Activated CD4-positive, alpha-beta T cell treated with anti-CD3 and anti-CD28 coated beads, Interleukin-2, amount 50 U/mL, for 48 hours (primary cell): ENCODE measurements at regions not wholly inside any gene's neighbourhood (a gene's known extent, or its start where the extent isn't known, plus 50 kb on each side); places are given as distances from the start of the nearest gene placed in this dataset.

ENCODE experiments used
- DNase-seq, 2 experiments: peaks; one replicate each; pipeline ENCODE4 v3.0.0-alpha.2; 2020

- no peak for DNase-seq
These were observed 545.8 kb upstream of the ALCAM start for GRCh38 chr3:104820959-104821358.

- DNase-seq = no peak
These were observed 541.6 kb upstream of the ALCAM start for GRCh38 chr3:104825116-104825515.

GRCh38 chr3:104831071-104831470 is 535.6 kb upstream of the ALCAM start:
- no peak for DNase-seq

DNA sequence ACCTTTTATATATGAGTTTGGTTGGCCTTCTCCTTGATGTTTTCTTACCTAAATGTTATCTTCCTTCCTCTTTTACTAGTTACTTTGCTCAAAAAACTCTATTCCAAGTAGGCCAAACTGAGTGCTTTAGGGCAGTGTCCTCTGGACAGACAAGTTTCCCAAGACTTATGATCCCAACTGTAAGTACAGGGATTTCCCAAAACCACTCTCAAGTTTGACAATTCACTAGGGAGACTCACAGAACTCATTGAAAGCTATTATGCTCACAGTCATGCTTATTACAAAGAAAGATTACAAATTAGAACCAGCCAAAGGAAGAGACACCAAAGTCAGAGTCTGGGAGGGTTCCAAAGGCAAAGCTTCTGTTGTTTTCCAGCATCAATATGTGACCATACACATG is 534.2 kb upstream of the ALCAM start:
- DNase-seq = no peak

DNA sequence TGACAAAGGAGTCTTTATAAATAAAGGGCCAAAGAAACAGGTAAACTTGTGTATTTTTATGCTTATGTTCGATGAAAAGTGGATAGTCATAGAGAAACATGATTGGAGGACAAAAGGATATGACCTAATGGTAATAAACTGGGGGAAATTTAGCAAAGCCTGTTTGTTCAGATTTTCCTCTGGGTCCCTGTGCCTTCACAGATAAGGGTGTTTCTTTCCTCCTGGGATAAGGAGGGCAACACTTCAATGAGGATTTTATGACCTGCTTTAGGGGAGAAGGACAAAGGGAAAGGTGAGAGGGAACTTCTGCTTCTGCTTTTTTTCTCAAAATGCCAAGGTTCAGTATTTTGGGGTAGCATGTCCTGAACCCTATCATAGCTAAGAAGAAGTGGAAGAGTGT is 531.3 kb upstream of the ALCAM start:
- no peak for DNase-seq

DNA sequence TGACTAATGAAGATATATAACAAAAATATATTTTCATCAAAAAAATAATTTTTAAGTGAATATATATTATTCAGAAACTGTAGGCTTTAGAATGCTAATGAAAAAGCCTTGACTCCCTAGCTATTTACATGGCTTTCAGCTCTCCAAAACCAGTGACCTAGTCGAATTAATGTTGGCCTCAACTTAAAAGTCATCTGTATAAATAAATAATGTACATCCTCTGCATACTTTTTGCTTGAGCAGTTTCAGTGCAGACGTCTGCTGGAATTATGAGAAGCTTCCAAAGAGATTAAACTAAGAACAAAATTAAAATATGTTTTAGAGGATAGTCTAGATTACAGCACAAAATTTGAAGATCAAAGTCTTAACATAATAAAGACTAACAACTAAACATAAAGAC is 520.4 kb upstream of the ALCAM start:
- no peak for DNase-seq

DNA sequence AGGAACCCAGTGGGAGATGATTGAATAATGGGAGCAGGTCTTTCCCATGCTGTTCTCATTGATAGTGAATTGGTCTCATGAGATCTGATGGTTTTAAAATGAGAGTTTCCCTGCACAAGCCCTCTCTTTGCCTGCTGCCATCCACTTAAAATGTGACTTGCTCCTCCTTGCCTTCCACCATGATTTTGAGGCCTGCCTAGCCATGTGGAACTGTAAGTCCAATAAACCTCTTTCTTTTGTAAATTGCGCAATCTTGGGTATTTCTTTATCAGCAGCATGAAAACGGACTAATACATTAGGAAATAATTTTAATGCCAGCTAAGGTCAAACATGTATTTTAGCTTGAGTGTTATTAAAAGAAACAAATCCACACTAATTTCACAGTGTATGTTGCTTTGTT is 517.6 kb upstream of the ALCAM start:
- DNase-seq = no peak

DNA sequence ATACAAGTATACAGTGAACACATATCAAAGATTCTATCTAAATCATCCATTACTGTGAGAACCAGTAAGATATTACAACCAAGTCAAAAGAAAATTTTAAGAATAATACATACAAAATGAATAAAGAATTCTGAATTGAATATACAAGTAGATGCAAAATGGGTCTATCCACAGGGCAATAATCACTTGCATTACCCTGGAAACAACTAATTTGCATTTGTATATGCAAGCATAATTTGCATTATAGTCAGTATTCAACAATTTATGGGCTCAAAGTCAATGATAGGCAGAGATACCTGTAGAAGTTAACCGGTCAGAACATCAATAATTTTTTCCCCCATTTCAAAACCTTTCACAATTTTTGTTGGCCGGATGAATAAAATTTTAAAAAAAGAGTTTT is 512.2 kb upstream of the ALCAM start:
- DNase-seq = no peak

DNA sequence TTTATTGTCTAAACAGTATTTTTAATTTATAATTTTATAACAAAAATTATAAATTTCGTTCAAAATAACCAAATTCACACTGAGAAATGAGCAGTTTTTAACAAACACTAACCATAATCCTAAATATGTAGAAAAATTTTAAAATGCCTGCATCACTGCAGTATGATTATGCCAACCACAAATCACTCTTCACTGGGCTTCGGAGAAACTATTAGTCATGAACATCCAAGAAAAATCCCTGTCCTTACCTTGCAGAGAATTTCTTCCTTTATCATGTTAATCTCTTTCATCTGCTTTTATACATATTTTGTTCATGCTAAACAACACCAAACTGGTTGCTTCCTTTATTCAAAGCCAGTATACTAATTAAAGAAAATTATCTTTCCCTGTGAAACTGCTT is 511.0 kb upstream of the ALCAM start:
- DNase-seq = no peak

DNA sequence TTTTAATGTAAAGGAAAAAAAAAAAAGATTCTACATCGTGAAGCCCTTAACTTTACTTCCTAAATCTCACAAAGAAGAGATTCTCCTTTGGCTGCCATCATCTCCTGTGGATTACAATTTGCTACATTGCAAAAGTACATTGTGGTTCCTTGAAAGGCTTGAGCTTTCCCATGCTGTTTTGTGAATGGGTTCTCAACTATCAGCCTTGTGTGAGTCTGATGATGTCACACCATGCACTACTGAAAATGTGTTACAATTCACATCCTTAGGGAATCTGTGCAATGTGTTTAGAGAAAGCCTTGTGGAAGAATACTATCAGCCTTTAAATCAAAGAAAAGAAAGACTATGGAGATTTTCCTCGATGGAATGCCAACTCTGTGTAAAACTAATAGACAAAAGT is 510.0 kb upstream of the ALCAM start:
- no peak for DNase-seq

- DNase-seq = no peak
These were observed 498.4 kb upstream of the ALCAM start for GRCh38 chr3:104868291-104868690.

GRCh38 chr3:104870276-104870675 is 496.4 kb upstream of the ALCAM start:
- no peak for DNase-seq

DNA sequence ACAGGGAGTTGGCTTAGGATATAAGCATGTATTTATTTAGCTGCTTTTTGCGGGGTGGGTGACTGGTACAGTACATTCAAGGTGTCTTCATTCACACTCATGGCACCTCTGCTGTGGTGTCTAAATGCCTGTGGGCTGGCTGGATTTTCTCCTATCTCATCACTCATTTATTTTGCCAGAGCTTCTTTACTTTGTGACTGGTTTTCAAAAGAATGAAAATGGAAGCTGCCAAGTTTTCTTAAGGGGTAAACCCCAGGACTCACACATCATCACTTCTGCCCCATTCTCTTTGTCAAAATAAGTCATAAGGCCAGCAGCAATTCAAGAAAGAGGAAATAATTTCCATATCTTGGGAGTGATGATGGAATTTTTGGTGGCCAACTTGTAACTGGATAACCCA is 493.4 kb upstream of the ALCAM start:
- no peak for DNase-seq

- DNase-seq = no peak
These were observed 488.3 kb upstream of the ALCAM start for GRCh38 chr3:104878395-104878794.

DNA sequence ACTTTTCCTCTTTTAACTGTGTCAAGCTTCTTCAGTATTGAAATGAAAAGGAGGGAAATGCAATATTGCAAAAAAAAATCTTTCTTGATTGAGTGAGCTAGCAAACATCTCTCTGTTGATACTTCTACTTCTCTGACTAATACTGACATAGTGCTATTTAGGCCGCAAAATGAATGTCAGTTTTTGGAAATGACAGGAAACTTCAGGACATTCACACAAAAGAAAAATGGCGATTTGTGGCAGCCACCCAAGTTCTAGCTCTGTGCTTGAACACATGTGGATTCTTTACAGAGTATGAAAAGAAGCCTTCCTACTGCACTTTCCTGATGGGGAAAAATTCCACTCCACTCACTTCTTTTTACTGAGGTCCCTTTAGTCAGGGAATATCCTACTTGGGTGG is 486.8 kb upstream of the ALCAM start:
- DNase-seq = no peak

GRCh38 chr3:104885214-104885814 is 481.4 kb upstream of the ALCAM start:
- no peak for DNase-seq

DNA sequence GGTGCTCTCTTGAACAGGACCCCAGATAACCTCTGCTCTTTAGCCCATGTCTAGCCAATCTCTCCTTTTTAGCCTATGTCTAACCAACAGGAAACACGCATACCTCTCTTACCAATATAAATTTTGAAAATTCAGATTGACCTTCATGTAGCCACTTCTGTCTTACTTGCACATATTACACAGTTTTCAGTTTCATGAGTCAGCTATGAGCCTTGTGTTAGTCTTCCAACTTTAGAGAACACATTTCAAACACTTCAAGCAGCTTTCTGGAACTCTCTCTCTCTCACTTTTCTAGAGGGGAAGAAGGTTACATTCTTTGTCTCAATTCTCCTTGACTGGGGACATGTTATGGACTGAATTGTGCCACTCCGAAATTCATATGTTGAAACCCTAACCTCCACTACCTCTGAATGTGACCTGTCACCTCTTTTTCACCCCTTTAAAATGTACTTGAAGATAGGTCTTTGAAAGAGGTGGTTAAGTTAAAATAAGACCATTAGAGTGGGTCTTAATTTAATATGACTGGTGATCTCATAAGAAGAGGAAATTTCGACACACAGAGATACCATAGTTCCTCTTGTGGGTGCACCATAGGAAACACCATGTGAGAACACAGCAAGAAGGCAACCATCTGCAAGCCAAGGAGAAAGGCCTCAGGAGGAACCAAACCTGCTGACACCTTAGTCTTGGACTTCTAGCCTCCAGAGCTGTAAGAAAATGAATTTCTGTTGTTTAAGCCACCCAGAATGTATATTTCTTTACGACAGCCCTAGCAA is 480.3 kb upstream of the ALCAM start:
- no peak for DNase-seq

DNA sequence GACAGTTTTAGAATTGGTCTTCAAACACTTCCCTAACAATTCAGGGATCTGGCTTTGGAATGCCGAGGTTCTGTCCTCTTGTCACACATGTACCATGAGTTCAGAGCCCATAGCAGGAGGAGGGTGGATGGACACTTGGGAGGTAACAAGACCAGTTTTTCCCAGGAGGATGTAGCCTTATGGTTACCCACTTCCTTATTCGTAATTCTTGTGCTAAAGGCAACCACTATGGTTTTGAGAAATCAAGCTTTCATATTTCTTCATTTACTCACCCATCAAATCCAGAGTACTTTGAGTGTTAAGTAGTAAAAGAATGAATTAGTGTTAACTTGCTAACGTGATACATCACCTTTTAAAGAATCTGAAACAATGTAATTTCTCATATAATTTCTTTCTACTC is 479.6 kb upstream of the ALCAM start:
- DNase-seq = no peak

- no peak for DNase-seq
These were observed 479.1 kb upstream of the ALCAM start for GRCh38 chr3:104887619-104888018.

DNA sequence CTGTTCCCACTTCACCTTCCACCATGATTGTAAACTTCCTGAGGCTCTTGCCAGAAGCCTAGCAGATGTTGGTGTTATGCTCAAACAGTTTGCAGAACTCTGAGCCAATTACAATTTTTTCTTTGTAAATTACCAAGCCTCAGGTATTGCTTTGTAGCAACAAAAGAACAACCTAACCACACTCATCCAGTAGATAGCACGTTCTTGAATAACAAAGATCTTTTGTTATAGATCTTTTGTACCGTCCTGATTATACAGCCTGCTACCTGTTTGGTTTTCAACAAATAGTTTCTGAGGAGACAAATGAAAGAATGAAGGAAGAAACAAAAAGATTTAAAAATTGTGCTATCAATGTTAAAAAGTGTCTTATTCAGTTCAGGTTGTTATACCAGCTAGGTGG is 474.7 kb upstream of the ALCAM start:
- DNase-seq = no peak

- DNase-seq = no peak
These were observed 470.1 kb upstream of the ALCAM start for GRCh38 chr3:104896624-104897023.

DNA sequence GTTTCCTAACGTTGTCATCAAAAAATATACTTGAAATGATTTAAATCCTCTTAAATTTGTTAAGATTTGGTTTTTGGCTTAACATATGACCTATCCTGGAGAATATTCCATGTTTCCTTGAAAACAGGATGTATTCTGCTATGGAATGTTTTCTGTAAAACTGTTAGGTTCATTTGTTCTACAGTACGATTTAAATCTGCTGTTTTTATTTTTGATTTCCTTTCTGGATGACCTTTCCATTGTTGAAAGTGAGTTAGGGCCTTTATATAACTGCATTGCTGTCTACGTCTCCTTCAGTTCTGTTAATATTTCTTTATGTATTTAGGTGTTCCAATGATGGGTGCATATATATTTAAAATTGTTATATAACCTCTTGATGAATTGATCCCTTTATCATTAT is 465.3 kb upstream of the ALCAM start:
- DNase-seq = no peak

DNA sequence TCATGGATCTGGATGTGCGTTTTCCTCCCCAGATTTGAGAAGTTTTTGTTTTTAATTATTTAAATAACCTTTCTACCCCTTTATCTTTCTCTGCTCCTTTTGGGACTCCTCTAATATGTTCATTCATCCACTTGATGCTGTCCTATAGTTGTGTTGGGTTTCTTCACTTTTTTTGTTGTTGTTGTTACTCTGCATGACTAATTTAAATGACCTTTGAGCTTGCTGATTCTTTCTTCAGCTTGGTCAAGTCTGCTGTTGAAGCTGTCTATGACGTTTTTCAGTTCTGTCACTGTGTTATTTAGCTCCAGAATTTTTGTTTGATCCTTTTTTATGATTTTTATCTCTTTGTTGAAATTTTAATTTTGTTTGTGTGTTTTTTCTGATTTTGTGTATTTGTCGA is 463.6 kb upstream of the ALCAM start:
- DNase-seq = no peak

GRCh38 chr3:104906001-104906639 is 460.6 kb upstream of the ALCAM start:
- no peak for DNase-seq

DNA sequence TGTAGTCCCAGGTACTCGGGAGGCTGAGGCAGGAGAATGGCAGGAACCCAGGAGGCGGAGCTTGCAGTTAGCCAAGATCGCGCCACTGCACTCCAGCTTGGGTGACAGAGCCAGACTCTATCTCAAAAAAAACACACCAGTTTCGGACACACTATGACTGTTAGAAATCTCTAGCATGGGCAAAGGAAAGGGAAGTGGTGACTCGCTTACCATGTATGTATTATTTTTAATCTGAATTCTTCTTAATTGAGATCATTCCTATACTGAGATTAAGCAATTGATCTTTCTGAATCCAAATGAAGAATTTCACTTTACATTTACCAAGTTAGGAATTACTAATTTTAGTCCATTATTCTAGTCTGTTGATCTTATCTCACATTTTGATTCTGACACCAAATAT is 459.2 kb upstream of the ALCAM start:
- DNase-seq = no peak
